SK-N-SH (cell line): ENCODE measurements at regions not wholly inside any gene's neighbourhood (a gene's known extent, or its start where the extent isn't known, plus 50 kb on each side); places are given as distances from the start of the nearest gene placed in this dataset.

ENCODE experiments used
- CTCF ChIA-PET: fragments of 300-600, 350-600 bp; formaldehyde crosslinking; extraction: SDS; loops from one replicate; lab custom pipeline; 2021; lab: Yijun Ruan, JAX
- POLR2A ChIA-PET: fragments of 350-600 bp; sonication (Branson Sonifier 250); formaldehyde crosslinking; extraction: SDS; loops from one replicate; lab custom pipeline; 2020; ENCODE audit warnings: antibody characterized with exemption, inconsistent platforms; lab: Yijun Ruan, JAX
- DNase-seq: peaks from one replicate; pipeline ENCODE4 v3.0.0; 2012
- H2AFZ ChIP-seq: fragments of 200-600 bp; sonication (generic); 2 replicates; pipeline ENCODE4 v1.8.1; 2016; ENCODE audit warnings: antibody characterized with exemption, mild to moderate bottlenecking, low read depth
- H3F3A ChIP-seq: fragments of 200-600 bp; sonication (generic); replicated peaks from 2 replicates; pipeline ENCODE3; 2016; ENCODE audit warnings: antibody characterized with exemption, mild to moderate bottlenecking; ENCODE audit not compliant: insufficient read depth
- H3K27ac ChIP-seq, 2 experiments: fragments of 200-500 bp in 1 of 2; fragments of 200-600 bp in 1 of 2; sonication (Bioruptor generic) in 1 of 2; sonication (generic), shearing (Covaris generic) in 1 of 2; 2 replicates each; pipeline versions ENCODE4 v1.5.1 to v1.6.1; 2014 to 2016; ENCODE audit warnings: low read depth in 2 of 2, inconsistent platforms in 1 of 2, low read length in 1 of 2, mild to moderate bottlenecking in 1 of 2, mixed read lengths in 1 of 2
- H3K27me3 ChIP-seq: fragments of 200-600 bp; sonication (generic), shearing (Covaris generic); 2 replicates; pipeline ENCODE4 v1.6.1; 2016; ENCODE audit warnings: mixed run types; ENCODE audit not compliant: insufficient read depth
- H3K36me3 ChIP-seq, 2 experiments: fragments of 200-500 bp in 1 of 2; fragments of 200-600 bp in 1 of 2; sonication (Bioruptor generic) in 1 of 2; sonication (generic) in 1 of 2; replicated peaks in 1 of 2; 2 replicates each; pipeline versions ENCODE3 to v1.5.1; 2014 to 2016; ENCODE audit warnings: low read length in 1 of 2, mild to moderate bottlenecking in 1 of 2; ENCODE audit not compliant: insufficient read depth in 2 of 2, control insufficient read depth in 1 of 2
- H3K4me1 ChIP-seq, 2 experiments: fragments of 200-500 bp in 1 of 2; fragments of 200-600 bp in 1 of 2; sonication (Bioruptor generic) in 1 of 2; sonication (generic), shearing (Covaris generic) in 1 of 2; 2 replicates each; pipeline versions ENCODE4 v1.5.1 to v1.6.1; 2014 to 2016; ENCODE audit warnings: low read depth in 1 of 2, low read length in 1 of 2, mixed run types in 1 of 2; ENCODE audit not compliant: insufficient read depth in 2 of 2, control insufficient read depth in 1 of 2
- H3K4me2 ChIP-seq: fragments of 200-600 bp; sonication (generic), shearing (Covaris generic); 2 replicates; pipeline ENCODE4 v1.6.1; 2017; ENCODE audit warnings: mixed run types
- H3K4me3 ChIP-seq, 2 experiments: fragments of 200-500 bp in 1 of 2; fragments of 200-600 bp in 1 of 2; sonication (Bioruptor generic) in 1 of 2; sonication (generic), shearing (Covaris generic) in 1 of 2; 2 replicates each; pipeline versions ENCODE4 v1.5.1 to v1.8.1; 2014 to 2016; ENCODE audit warnings: low read depth in 2 of 2, inconsistent platforms in 1 of 2, low read length in 1 of 2, mild to moderate bottlenecking in 1 of 2, mixed read lengths in 1 of 2, moderate library complexity in 1 of 2
- H3K79me2 ChIP-seq: fragments of 200-600 bp; sonication (generic); 2 replicates; pipeline ENCODE4 v1.8.1; 2017; ENCODE audit warnings: mild to moderate bottlenecking; ENCODE audit not compliant: insufficient read depth
- H3K9ac ChIP-seq: fragments of 200-600 bp; sonication (generic); 2 replicates; pipeline ENCODE4 v1.6.1; 2017; ENCODE audit warnings: mixed run types
- H3K9me2 ChIP-seq: fragments of 200-600 bp; sonication (generic); 2 replicates; pipeline ENCODE4 v1.6.1; 2017; ENCODE audit warnings: mixed run types
- H3K9me3 ChIP-seq: fragments of 200-600 bp; sonication (generic); 2 replicates; pipeline ENCODE4 v1.6.1; 2017; ENCODE audit warnings: mixed run types, mild to moderate bottlenecking, moderate library complexity
- H4K20me1 ChIP-seq: fragments of 200-600 bp; sonication (generic); 2 replicates; pipeline ENCODE4 v1.6.1; 2017; ENCODE audit warnings: mild to moderate bottlenecking, mixed run types; ENCODE audit not compliant: insufficient read depth
- CHD2 ChIP-seq: fragments of 150-350 bp; IDR thresholded peaks from 2 replicates; pipeline ENCODE4 v1.6.1; 2018; ENCODE audit warnings: low read length; ENCODE audit not compliant: partially characterized antibody
- EZH2phosphoT487 ChIP-seq: fragments of 200-600 bp; sonication (generic); IDR thresholded peaks from 2 replicates; pipeline ENCODE4 v1.6.1; 2017; ENCODE audit warnings: low read depth, mixed run types, mild to moderate bottlenecking, antibody characterized with exemption, moderate library complexity, borderline replicate concordance
- FOSL2 ChIP-seq: IDR thresholded peaks from 2 replicates; pipeline ENCODE4 v1.4.0; 2012; ENCODE audit warnings: low read depth, mild to moderate bottlenecking, moderate library complexity, borderline replicate concordance
- FOXM1 ChIP-seq: IDR thresholded peaks from 2 replicates; pipeline ENCODE4 v1.4.0; 2012; ENCODE audit warnings: low read depth, mild to moderate bottlenecking
- MEF2A ChIP-seq: IDR thresholded peaks from 2 replicates; pipeline ENCODE4 v1.4.0; 2012; ENCODE audit warnings: low read depth, borderline replicate concordance
- NFIC ChIP-seq: IDR thresholded peaks from 2 replicates; pipeline ENCODE4 v1.4.0; 2012; ENCODE audit warnings: borderline replicate concordance
- NRF1 ChIP-seq: IDR thresholded peaks from 2 replicates; pipeline ENCODE4 v1.6.1; 2012; ENCODE audit warnings: low read depth, mild to moderate bottlenecking, low read length
- RCOR1 ChIP-seq: fragments of 150-350 bp; IDR thresholded peaks from 2 replicates; pipeline ENCODE4 v1.6.1; 2017; ENCODE audit warnings: antibody characterized with exemption, low read length
- RFX5 ChIP-seq: IDR thresholded peaks from 2 replicates; pipeline ENCODE4 v1.6.1; 2012; ENCODE audit warnings: mild to moderate bottlenecking, improper control_type of control experiment, low read length
- RXRA ChIP-seq: IDR thresholded peaks from 2 replicates; pipeline ENCODE4 v1.4.0; 2012; ENCODE audit warnings: low read depth, mild to moderate bottlenecking, borderline replicate concordance
- SIN3A ChIP-seq: IDR thresholded peaks from 2 replicates; pipeline ENCODE4 v1.6.1; 2012; ENCODE audit warnings: low read depth, mild to moderate bottlenecking, low read length, moderate library complexity, borderline replicate concordance
- TCF12 ChIP-seq: IDR thresholded peaks from 2 replicates; pipeline ENCODE4 v1.4.0; 2012
- TEAD4 ChIP-seq: IDR thresholded peaks from 2 replicates; pipeline ENCODE4 v1.4.0; 2012; ENCODE audit warnings: mild to moderate bottlenecking, borderline replicate concordance; ENCODE audit not compliant: insufficient read depth
- WGBS: methylation state at CpG from one replicate; pipeline ENCODE4 v1.1.6; 2017; ENCODE audit warnings: low lambda C conversion rate; 5-methylcytosine and 5-hydroxymethylcytosine counted together
- TF ChIP-seq, protein P1 (sequence below): fragments of 150-350 bp; IDR thresholded peaks from 2 replicates; pipeline ENCODE4 v1.6.1; 2016; ENCODE audit warnings: mild to moderate bottlenecking, low read depth, low read length
- TF ChIP-seq, protein P2 (sequence below): fragments of 200-600 bp; sonication (generic); IDR thresholded peaks from 2 replicates; pipeline ENCODE4 v1.6.1; 2017; ENCODE audit warnings: antibody characterized with exemption, mild to moderate bottlenecking, moderate library complexity
- TF ChIP-seq, protein P3 (sequence below): IDR thresholded peaks from 2 replicates; pipeline ENCODE4 v1.6.1; 2012; ENCODE audit warnings: mild to moderate bottlenecking, low read depth, low read length, moderate library complexity

DNA sequence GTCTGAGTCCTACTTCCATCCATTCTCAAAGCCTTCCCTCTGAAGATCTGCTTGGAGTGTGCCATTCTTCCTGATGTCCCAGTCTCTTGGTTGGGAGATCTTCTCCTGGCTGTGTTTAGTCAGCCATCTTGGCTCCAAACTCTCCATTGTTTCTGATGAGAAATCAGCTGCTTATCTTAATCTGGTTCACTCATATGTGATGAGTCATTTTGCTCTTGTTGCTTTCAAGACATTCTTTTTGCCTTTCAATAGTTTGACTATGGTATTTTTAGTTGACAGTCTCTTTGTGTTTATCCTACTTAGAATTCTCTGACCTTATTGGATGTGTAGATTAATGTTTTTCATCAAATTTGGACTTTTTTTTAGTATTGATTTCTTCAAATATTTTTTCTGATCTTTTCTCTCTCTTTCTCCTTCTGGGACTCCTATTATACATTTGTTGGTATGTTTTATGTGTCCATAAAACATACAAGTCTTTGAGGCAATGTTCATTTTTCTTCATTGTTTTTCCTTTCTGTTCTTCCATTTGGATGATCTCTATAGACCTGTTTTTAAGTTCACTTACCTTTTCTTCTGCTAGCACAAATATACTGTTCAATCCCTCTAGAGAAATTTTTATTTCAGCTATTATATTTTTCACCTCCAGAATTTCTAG, 77.2 kb upstream of the CLPB start:
- Histone ChIP-seq H3K9ac (no peak overlapping the region), H3K9me2 (no peaks in the 10 kb centered on the region), H3K4me1 (no peaks in the 10 kb centered on the region), H3K27ac (no peak overlapping the region), H3K4me3 (no peak overlapping the region), H3K79me2 (no peaks in the 10 kb centered on the region), H3K4me2 (no peak overlapping the region), H3K27me3 (no peaks in the 10 kb centered on the region), H2AFZ (no peak overlapping the region), H3K36me3 (no peaks in the 10 kb centered on the region), H4K20me1 (no peaks in the 10 kb centered on the region), H3F3A (no peaks in the 10 kb centered on the region), H3K9me3 (peaks cover 4% of the 10 kb centered on the region; the same call in 1 of the 2 replicates)
- no peak for TF ChIP-seq FOXM1
- TF ChIP-seq FOSL2: no peak
- TF ChIP-seq, protein P1, sequence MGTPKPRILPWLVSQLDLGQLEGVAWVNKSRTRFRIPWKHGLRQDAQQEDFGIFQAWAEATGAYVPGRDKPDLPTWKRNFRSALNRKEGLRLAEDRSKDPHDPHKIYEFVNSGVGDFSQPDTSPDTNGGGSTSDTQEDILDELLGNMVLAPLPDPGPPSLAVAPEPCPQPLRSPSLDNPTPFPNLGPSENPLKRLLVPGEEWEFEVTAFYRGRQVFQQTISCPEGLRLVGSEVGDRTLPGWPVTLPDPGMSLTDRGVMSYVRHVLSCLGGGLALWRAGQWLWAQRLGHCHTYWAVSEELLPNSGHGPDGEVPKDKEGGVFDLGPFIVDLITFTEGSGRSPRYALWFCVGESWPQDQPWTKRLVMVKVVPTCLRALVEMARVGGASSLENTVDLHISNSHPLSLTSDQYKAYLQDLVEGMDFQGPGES: no peak
- no peak for TF ChIP-seq EZH2phosphoT487
- no peak for TF ChIP-seq NRF1
- TF ChIP-seq SIN3A: no peak
- no peak for TF ChIP-seq NFIC
- TF ChIP-seq CHD2: no peak
- no peak for DNase-seq
- POLR2A ChIA-PET: no interaction called here
- CTCF ChIA-PET: interaction anchor here (1.3 kb wide), 1 partner anchor 40 kb away, joined by 4 read pairs; no protein-coding TSS in a partner anchor

DNA sequence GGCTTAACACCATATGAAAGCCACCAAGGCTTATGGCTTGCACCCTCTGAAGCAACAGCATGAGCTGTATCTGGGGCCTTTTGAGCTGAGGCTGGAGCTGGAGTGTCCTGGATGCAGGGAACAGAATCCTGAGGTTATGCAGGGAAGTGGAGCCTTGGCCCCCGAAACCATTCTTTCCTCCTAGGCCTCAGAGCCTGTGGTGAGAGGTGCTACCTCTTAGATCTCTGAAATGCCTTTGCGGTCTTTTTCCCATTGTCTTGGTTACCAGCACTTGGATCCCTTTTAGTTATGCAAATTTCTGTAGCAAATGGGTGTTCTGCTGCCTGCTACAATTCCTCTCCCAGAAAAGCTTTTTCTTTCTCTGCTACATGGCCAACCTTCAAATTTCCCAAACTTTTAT, 72.7 kb upstream of the CLPB start:
- Histone ChIP-seq H4K20me1 (no peaks in the 10 kb centered on the region), H3K27me3 (no peaks in the 10 kb centered on the region), H3K36me3 (no peaks in the 10 kb centered on the region), H3K27ac (no peak overlapping the region), H2AFZ (no peak overlapping the region), H3K79me2 (no peaks in the 10 kb centered on the region), H3K9ac (no peak overlapping the region), H3K4me3 (no peak overlapping the region), H3F3A (no peaks in the 10 kb centered on the region), H3K9me3 (peaks cover 4% of the 10 kb centered on the region; the same call in 1 of the 2 replicates), H3K4me2 (no peak overlapping the region), H3K4me1 (no peaks in the 10 kb centered on the region), H3K9me2 (no peaks in the 10 kb centered on the region)
- CTCF ChIA-PET: interaction anchor here (1.8 kb wide), 1 partner anchor 36 kb away, joined by 5 read pairs; no protein-coding TSS in a partner anchor
- POLR2A ChIA-PET: no interaction called here
- WGBS: 57% methylated on average over 2 of the region's 2 CpGs
- TF ChIP-seq, protein P2, sequence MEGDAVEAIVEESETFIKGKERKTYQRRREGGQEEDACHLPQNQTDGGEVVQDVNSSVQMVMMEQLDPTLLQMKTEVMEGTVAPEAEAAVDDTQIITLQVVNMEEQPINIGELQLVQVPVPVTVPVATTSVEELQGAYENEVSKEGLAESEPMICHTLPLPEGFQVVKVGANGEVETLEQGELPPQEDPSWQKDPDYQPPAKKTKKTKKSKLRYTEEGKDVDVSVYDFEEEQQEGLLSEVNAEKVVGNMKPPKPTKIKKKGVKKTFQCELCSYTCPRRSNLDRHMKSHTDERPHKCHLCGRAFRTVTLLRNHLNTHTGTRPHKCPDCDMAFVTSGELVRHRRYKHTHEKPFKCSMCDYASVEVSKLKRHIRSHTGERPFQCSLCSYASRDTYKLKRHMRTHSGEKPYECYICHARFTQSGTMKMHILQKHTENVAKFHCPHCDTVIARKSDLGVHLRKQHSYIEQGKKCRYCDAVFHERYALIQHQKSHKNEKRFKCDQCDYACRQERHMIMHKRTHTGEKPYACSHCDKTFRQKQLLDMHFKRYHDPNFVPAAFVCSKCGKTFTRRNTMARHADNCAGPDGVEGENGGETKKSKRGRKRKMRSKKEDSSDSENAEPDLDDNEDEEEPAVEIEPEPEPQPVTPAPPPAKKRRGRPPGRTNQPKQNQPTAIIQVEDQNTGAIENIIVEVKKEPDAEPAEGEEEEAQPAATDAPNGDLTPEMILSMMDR: no peak
- no peak for TF ChIP-seq RCOR1
- no peak for TF ChIP-seq RXRA
- no peak for TF ChIP-seq FOXM1
- TF ChIP-seq TCF12: no peak
- TF ChIP-seq MEF2A: no peak
- TF ChIP-seq RFX5: no peak
- TF ChIP-seq NFIC: no peak
- no peak for TF ChIP-seq EZH2phosphoT487
- TF ChIP-seq, protein P3, sequence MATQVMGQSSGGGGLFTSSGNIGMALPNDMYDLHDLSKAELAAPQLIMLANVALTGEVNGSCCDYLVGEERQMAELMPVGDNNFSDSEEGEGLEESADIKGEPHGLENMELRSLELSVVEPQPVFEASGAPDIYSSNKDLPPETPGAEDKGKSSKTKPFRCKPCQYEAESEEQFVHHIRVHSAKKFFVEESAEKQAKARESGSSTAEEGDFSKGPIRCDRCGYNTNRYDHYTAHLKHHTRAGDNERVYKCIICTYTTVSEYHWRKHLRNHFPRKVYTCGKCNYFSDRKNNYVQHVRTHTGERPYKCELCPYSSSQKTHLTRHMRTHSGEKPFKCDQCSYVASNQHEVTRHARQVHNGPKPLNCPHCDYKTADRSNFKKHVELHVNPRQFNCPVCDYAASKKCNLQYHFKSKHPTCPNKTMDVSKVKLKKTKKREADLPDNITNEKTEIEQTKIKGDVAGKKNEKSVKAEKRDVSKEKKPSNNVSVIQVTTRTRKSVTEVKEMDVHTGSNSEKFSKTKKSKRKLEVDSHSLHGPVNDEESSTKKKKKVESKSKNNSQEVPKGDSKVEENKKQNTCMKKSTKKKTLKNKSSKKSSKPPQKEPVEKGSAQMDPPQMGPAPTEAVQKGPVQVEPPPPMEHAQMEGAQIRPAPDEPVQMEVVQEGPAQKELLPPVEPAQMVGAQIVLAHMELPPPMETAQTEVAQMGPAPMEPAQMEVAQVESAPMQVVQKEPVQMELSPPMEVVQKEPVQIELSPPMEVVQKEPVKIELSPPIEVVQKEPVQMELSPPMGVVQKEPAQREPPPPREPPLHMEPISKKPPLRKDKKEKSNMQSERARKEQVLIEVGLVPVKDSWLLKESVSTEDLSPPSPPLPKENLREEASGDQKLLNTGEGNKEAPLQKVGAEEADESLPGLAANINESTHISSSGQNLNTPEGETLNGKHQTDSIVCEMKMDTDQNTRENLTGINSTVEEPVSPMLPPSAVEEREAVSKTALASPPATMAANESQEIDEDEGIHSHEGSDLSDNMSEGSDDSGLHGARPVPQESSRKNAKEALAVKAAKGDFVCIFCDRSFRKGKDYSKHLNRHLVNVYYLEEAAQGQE: no peak
- TF ChIP-seq TEAD4: no peak
- DNase-seq: no peak
